EH (cell line): ENCODE measurements at regions not wholly inside any gene's neighbourhood (a gene's known extent, or its start where the extent isn't known, plus 50 kb on each side); places are given as distances from the start of the nearest gene placed in this dataset.
A peak's percentile ranks its signal among the peaks of the same experiment; 100 is the strongest.
"Not testable (repeated sequence)": the region's sequence is repeated elsewhere in the genome, so short reads cannot be mapped to it uniquely, and the experiment has no call there.

ENCODE experiments used
- DNase-seq: peaks from one replicate; pipeline ENCODE4 v3.0.0-alpha.2; 2015; ENCODE audit warnings: low read depth

DNA sequence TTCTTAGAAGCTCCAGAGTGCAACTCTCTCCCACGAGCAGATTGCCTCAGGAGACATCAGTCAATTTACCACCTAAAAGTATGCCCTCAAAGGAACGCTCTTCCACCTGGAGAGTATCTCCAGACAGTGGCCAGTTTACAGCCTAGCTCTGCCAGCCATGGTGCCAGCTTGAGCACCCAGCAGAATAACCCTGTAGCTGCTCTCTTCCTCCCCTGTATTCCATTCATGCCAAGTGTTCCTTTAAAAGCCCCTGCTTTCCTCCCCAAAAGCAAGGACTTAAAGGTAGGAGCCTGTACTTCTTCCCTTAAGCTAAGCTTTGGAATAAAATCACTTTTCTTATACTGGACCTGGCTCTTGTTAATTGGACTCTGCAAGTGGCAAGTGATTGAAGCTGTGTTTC is 245.4 kb upstream of the TMEM132C start:
- DNase-seq: no peak

DNA sequence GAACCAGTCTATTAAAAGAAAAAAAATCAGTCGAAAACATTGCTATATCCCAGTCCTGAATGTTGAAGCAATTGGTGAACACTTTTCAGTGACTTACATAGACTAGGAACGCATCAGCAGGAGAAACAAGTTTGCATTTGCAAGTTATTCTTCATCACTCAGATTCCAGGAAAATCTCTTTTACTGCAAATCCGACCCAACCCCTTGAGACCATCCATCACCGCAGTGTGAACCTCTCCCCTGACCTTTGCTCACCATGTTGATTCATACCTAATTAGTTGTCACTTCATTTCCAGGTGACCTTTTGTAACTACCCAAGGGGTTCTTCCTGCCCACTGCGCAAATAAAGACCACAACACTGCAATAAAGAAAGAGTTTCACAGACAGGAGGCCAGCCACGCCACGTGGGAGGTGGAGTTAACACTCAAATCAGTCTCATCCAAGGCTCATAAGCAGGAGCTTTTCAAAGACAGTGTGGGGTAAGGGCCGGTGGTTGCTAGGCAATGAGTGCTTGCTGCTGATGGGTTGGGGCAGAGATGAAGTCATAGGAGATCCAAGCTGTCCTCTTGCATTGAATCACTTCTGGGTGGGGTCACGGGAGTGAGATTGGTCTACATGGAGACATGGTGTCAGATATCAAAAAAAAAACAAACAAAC is 241.3 kb upstream of the TMEM132C start:
- DNase-seq: no peak

DNA sequence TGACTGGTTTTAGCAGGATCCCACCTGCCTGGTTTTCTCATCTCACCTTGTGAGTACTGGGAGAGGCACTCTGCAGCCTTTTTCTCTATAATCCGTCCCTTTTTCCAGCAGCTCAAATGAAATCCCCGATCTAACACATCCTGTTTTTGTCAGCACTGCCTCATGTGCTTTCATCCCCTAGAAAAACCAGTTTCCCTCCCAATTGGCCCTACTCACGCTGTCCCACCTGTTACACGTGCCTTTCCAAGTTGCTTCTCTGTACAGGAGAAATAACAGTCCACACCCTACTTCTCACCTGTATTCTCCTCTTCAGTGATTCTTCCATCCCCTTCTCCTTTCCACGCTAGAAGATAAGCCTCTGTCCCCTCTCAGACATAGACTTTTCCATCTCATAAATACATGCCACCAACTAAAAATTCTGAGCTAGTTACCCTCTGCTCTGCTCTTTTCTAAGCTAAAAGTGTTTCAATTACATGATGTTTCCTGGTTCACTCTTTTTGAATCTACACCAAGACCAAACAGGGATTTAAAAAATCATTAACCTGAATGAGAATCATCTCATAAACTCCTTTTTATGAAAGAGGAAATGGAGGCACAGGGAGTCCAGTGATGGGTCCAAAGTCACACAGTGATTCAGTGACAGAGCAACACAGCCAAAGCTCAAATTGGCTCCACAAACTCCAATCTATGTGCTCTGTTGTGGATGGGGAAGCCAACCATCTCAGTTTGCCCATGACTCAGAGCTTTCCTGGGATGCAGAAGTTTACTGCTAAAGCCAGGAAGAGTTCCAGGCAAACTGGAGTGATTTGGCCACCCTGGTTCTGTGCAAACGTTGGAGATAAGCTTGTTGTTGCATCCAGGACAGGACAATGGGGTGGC is 240.0 kb upstream of the TMEM132C start:
- peak; percentile 15 for DNase-seq

DNA sequence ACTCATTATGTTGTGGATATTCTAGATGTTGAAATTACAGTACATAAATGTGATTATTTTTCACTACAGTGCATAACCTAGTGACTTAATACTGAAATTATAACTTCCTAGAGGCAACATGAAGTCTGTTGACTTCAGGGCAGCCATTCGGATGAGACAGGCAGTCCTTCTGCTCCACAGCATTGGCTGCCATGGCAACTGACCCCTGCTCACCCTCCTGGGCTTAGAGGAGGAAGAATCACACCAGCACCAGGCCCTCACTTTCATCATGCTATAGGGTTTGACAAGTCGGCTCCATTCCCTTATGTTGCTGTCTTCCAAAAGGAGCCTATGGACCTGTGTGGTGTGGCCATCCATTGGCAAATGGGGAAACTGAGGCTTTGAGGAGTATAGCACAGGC is 233.5 kb upstream of the TMEM132C start:
- no peak for DNase-seq

DNA sequence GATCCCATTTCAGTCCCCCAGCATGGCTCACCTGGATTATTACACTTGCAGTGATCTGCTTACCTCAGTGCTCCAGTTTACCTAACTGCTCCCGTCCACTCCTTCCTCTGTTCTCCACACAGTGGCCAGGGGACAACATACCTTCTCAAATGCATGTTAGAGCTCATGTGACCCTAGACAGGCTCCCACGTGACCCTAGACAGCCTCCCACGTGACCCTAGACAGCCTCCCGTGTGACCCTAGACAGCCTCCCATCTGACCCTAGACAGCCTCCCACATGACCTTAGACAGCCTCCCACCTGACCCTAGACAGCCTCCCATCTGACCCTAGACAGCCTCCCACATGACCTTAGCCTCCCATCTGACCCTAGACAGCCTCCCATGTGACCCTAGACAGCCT is 226.0 kb upstream of the TMEM132C start:
- no peak for DNase-seq

DNA sequence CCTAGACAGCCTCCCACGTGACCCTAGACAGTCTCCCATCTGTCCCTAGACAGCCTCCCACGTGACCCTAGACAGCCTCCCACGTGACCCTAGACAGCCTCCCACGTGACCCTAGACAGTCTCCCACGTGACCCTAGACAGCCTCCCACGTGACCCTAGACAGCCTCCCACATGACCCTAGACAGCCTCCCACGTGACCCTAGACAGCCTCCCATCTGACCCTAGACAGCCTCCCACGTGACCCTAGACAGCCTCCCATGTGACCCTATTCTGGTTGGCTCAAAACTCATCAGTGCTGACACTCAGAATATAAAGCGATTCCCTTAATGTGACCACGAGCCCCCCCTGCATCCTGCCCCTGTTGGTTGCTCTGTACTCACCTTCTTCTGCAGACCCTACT is 224.7 kb upstream of the TMEM132C start:
- DNase-seq: not testable (repeated sequence)

DNA sequence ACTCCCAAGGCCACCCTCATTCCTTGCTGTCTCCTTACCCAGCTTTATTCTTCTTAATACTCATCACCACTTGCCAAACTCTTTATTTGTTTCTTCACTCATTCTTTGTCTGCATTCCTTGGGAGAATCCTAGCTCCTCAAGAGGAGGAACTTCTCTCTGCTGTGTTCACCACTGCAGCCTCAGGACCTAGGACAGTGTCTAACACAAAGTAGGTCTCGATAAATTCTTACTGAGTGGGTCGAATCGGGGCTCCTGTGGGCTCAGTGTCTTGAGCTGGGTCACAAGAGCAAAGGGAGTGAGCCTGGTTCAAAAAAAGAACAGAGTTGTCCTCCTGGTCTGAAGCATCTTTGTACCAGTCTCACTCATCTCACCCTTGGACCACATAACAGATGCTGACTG is 224.1 kb upstream of the TMEM132C start:
- no peak for DNase-seq

DNA sequence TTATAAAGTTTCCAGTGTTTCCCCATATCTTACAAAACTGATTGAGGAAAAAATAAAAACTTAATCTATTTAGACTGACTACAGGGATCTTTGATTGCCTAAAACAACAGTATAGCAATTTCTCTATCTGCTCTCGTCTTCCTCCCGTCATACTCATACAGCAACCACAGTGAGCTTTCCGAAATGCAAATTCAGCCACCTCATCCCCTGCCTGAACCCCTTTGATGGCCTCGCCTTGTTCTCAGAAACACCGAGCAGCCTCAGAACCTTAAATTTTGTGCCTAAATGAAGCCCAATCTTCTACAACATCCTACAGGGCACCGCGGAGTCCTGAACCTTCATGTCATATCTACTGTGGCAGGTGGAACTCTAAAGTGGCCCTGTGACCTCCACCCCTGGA is 223.7 kb upstream of the TMEM132C start:
- DNase-seq: no peak

DNA sequence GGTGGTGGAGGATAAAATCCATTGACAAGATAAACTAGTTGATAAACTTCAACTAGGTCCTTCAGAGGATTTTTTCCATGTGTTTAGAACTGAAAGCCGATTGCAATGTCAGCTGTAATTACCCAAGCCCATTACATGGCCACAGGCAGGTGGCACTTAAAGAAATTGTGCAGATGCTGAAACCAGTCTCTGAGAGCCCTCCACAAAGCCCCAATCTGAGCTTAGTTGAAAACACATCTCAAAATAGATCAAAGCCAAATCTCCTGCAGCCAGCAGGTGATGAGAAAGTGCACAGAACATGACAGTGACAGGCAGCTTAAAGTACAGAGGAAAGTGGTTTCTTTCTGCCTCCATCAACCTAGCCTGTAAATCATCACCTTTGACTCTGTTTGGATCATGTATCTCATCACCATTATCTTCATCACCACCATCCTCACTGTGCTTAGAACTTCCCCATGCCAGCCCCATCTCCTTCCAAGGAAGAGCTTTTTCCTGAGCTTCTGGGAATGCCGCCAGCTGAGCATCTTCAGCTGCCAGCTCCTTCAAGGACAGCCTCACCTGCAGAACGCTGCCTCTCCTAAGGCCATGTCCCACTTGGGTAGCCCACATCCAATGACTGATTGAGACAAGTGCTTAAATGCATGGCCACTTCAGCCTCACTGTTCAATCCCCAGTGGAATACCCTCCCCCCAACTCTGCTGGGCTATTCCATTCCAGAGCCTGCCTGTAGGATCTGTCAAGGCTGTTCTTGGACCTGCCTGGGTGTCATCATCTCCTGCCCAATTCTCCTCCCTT is 219.5 kb upstream of the TMEM132C start:
- DNase-seq: no peak

DNA sequence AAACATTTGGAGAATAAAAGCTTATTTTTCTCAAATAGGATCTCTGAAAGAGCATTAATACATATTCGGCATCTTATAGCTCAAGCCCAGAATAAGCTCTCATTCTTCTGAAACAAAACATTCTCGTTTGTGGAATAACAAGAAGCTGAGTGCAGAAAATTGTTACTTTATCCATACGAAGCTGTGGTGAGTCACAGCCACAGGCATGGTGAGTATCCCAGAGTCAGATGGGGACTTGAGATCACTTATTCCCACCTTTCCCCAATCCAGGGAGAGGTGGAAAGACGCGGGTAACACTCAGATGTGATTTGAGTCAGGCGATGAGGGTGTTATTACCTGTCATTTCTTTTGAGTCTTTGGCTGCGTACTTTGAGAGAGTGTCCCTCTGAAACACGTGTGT is 214.6 kb upstream of the TMEM132C start:
- DNase-seq: peak; percentile 32

DNA sequence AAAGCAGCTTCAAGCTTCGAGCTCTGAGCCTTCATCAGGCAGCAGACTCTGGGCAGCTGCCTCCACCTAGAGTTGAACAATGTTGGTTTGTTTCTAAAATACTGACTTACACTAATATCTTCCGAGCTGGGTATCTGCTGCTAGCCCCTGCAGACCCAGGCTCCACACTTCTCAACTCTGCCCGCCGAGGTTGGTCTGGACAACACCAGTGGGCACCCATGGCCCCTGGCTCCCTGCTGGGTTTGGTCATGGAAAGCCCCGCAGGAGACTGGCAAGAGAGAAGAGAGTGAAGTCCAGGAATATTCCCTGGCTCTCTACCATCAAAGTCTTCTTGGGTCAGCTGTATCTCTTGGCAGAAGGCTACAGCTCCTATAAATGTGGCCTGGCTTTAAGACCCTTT is 214.2 kb upstream of the TMEM132C start:
- no peak for DNase-seq

DNA sequence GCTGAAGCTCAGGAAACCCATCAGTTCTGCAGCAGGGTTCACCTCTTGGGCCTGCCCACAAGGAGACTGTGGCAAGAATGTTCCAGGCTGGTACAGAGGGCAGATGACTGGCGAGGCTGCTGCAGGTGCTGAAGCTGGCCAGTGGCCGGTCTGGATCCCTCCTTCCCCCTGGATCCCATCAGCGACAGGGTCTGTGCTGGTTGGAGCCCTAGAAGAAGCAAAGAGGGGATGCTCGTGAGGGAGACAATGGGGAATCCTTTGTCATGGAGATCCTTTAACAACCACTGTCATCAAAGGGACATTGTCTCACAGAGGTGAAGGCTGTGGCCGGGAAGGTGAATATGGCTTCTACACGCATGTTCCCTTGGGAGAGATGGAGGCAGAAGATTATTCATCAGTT is 211.4 kb upstream of the TMEM132C start:
- DNase-seq: no peak

DNA sequence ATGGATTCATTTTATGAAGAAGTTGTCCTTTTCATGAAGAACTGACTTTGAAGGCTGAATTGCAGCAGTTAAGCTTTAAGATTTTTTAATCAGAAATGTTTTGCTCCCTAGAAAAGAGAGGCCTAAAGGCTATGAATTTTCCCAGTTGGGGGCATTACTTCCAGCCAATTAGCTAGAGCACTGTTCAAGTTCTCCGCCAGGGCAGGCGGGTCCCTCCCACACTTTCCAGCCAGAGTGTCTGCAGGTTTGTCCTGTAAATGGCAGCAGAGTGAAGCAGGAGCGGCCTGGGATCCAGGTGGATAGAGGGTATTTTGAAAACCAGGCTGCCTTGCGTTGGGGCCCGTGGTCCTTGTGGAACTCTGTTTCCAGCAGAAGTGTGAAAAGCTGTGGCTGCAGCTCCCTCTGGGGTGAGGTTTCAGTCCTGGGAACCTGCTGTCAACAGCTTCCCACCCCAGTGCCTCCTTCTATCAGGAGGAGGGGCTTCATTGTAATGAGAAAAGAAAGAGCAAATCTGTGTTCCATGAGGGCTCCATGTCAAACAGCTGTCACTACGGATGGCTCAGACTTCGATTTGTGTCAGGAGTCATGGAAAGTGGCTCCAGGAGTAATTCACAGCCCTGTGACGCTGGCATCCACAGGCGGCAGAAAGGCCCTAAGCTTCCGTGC is 210.7 kb upstream of the TMEM132C start:
- no peak for DNase-seq

DNA sequence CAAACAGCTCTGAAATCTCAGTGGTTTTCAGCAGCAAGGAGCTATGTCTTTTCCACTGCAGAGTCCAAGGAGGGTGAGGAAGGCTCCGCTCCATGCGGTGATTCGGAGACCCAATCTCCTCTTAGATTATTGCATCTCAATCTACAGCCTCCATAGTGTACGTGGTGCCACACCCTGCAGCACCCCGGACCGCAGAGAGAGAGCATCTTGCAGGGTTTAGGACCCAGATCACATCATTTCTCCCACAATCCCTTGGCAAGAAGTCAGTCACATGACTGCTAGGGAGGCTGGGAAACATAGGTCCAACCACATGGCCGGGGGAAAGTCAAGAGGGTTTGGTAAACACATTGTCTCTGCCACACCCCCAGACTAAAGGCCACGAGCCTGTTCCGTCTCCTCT is 209.4 kb upstream of the TMEM132C start:
- no peak for DNase-seq

DNA sequence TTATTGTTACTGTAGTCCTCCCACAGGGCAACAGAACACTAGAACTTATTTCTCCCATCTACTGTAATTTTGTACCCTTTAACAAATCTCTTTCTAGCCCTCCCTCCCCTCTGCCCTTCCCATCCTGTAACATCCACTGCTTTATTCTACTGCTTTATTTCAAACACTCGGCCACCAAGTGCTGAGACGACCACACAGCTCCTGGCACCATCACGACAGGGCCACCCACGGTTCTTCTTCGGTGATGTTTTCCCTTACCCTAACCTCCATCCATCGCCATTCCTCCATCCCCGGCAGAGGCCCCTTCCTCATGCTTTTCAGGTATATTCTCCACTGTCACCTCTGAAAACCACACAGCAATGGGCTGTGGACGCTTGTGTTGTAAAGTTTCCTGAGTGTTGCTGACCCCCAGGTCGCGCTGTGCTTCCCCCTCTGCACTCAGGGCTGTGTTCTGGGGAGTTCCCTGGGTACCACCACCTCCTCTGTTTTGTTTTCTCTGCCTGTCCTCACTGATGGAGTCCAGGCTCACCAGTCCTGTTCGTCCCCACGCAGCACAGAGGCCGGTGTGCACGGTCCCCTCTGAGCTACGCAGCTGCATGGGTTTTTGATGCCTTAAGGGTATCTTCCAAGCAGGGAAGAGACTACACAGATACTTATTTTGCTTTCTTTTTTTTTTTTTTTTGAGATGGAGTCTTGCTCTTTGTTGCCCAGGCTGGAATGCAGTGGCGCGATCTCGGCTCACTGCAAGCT is 207.2 kb upstream of the TMEM132C start:
- DNase-seq: no peak

DNA sequence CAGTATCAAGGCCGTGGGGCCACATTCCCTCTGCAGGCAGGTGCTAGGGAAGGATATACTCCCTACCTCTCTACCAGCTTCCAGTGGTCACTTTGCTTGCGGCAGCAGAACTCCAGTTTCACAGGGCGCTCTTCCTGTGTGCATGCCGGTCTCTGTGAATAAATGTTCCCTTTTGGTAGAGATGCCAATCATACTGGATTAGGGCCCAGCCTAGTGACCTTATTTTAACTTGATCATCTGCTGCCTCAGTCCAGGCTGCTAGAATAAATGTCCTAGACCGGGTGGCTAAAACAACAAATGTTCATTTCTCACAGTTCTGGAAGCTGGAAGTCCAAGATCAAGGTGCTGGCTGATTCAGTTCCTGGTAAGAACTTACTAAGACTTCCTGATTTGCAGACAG is 198.8 kb upstream of the TMEM132C start:
- DNase-seq: peak; percentile 3

DNA sequence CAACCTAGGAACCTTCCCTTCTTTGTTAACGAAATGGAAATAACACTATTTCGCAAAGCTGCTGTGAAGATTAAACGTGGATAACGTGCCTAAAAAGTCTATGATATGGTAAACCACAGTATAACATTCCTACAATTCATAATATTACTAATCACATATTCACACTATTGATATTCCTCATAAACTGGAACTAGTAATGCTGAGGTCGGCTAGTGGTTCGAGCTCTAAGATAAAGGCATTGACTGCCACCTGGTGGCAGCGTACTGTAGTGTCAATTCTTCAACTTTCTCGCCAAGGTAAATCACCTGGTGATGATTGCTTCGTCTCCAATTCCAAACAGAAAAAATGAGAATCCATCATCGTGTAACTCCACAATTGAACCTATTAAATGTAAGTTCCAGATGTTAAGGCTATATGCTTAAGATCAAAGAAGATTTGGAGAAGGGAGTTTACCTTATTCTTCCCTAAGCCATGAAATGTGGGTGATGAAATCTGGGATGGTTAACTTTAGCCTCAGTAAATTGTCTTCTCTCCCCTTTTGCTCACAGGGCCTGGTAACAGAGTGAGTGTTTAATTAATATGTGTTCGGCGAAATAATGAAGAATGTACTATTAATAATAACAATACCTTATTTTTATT is 197.5 kb upstream of the TMEM132C start:
- DNase-seq: peak; percentile 64

DNA sequence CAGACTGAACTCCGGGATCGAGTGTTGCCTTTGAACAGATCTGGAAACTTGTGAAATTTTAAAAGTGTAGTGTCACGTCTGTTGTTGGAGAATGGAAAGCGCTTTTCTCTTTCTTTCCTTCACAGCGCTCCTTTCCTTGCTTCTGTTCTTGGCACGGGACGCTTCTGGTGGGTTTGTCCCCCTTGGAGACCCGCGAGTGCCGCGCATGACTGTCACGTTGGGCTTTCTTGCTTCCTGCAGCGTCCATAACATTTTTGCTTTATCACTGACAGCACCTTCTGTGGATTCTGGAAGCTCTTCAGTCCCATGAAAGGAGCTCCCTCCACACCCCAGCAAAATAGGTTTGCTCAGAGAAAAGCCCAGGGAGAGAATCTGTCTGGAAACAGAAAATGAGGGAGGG is 193.0 kb upstream of the TMEM132C start:
- no peak for DNase-seq

DNA sequence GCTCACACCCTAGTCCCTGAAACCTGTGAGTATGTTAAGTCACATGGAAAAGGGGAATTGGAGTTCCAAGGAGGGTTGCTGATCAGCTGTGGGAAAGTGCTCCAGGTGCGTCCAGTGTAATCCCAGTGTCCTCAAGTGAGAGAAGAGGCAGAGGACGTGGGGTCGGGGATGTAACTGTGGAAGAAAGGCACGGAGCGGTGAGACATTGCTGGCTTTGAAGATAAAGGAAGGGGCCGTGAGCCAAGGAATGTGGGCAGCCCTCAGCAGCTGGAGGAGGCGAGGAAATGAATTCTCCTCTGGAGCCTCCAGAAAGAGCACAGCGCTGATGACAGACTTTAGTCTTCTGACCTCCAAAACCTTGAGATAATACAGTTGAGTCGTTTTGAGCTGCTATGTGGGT is 191.6 kb upstream of the TMEM132C start:
- no peak for DNase-seq

DNA sequence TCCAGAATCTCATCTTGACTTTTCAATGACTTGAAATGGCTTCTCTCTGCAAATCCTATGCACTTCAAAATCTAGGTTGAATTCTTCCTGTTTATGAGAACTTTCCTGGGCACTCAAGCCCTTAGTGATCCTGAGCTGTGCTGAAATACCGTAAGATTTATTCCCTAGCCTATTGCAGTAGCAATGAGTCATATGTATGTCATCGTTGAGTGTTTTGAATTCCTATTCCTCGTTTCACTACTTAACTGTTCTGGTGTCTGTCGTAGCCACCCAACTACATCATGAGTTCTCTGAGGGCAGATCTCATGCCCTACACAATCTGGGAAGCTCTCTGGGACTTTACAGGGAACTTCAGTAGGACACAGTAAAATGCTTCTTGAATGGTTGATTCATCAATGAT is 190.8 kb upstream of the TMEM132C start:
- DNase-seq: peak; percentile 90
